ENCODE measurements at regions not wholly inside any gene's neighbourhood (a gene's known extent, or its start where the extent isn't known, plus 50 kb on each side); places are given as distances from the start of the nearest gene placed in this dataset.

DNA sequence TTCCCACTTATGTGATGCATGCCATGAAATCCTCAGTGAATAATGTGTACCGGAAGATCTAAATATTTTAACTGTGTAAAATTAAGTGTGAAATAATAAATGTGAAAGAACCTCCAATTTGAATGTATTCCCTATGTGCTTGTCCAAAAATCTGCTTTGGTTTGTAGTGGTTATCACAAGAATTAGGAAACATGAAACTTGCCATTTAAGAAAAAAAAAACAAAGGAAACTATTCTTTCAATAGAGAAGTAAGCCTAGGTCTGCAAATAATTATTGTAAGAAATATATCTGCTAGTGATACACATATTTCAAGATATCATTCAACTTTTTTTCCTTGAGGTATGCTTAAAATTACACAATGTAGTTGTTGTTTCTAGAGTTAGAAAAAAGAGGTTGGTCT, 500.4 kb downstream of the SLC6A15 start:
- TF ChIP-seq, protein P1, sequence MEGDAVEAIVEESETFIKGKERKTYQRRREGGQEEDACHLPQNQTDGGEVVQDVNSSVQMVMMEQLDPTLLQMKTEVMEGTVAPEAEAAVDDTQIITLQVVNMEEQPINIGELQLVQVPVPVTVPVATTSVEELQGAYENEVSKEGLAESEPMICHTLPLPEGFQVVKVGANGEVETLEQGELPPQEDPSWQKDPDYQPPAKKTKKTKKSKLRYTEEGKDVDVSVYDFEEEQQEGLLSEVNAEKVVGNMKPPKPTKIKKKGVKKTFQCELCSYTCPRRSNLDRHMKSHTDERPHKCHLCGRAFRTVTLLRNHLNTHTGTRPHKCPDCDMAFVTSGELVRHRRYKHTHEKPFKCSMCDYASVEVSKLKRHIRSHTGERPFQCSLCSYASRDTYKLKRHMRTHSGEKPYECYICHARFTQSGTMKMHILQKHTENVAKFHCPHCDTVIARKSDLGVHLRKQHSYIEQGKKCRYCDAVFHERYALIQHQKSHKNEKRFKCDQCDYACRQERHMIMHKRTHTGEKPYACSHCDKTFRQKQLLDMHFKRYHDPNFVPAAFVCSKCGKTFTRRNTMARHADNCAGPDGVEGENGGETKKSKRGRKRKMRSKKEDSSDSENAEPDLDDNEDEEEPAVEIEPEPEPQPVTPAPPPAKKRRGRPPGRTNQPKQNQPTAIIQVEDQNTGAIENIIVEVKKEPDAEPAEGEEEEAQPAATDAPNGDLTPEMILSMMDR (IDR thresholded peaks at IDR 0.05): no peak
- no peak for TF ChIP-seq POLR2A (IDR thresholded peaks at IDR 0.05)
